ENCODE measurements at regions not wholly inside any gene's neighbourhood (a gene's known extent, or its start where the extent isn't known, plus 50 kb on each side); places are given as distances from the start of the nearest gene placed in this dataset.
"Not testable (repeated sequence)": the region's sequence is repeated elsewhere in the genome, so short reads cannot be mapped to it uniquely, and the experiment has no call there.

DNA sequence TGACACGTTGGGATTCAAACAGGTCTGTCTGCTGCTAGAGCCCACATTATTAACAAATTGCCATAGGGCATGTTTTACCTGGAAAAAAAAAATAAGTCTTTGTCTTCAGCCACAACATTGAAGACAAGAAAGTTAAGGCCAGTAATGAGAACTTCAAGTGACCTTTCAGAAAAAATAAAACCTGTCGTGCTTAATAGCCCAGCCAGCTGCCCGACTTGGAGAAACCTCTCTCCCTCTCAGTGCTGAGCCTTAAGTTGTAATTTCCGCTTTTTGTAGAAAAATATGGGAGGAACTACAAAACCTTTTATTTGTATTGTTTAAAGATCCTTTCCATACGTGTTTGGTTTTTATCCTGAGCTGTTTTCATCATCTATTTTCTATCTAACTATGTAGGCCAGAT lies 454.3 kb upstream of the SLITRK6 start:
- H3K9me3 ChIP-seq; H3K36me3 ChIP-seq (replicated peaks); H3K4me1 ChIP-seq; in situ Hi-C loops (cut with MboI; ENCODE audit: low sequenced_read_pairs); H3K27me3 ChIP-seq (ENCODE audit: low read depth); DNase-seq (ENCODE audit: low spot score in 2 of 2); H3K4me3 ChIP-seq: not testable (repeated sequence)

DNA sequence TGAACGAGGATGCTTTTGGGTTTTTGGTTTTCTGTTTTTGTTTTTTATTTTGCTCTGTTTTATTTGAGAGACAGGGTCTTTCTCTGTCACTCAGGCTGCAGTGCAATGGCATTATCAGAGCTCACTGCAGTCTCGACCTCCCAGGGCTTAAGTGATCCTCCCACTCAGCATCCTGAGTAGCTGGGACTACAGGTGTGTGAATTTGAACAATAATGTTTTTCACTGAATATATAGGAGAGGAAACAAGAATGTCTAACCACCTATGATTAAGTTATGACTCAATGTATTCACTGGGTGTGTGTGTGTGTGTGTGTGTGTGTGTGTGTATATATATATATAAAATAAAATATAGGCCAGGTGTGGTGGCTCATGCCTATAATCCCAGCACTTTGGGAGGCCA lies 456.6 kb upstream of the SLITRK6 start:
- H3K9me3 ChIP-seq; H3K4me1 ChIP-seq; H3K4me3 ChIP-seq; DNase-seq (ENCODE audit: low spot score in 2 of 2); H3K27me3 ChIP-seq (ENCODE audit: low read depth); in situ Hi-C loops (cut with MboI; ENCODE audit: low sequenced_read_pairs); H3K36me3 ChIP-seq (replicated peaks): not testable (repeated sequence)

DNA sequence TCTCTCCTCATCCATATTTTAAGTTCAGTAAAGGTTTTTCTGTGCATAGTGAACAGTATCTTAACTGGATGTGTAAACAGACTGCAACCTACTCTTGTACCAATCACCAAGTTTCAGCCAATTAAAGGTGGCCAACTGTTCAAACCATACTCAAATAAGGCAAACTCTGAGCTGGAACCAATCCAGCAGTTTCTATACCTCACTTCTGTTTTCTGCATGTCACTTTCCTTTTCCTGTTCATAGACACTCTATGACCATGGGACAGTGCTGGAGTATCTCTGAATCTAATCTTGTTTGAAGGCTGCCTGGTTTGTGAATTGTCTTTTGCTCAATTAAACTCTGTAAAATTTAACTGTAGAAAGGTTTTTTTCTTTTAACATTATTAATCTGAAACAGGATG lies 470.3 kb upstream of the SLITRK6 start:
- H3K27me3 ChIP-seq (ENCODE audit: low read depth), result no peaks in the 10 kb centered on the region
- H3K36me3 ChIP-seq (replicated peaks), result no peaks in the 10 kb centered on the region
- in situ Hi-C loops (cut with MboI; ENCODE audit: low sequenced_read_pairs), result no loop called here
- no peak overlapping the region for H3K4me3 ChIP-seq
- no peaks in the 10 kb centered on the region for H3K4me1 ChIP-seq
- no peaks in the 10 kb centered on the region for H3K9me3 ChIP-seq
- DNase-seq (ENCODE audit: low spot score in 2 of 2), result no peak

DNA sequence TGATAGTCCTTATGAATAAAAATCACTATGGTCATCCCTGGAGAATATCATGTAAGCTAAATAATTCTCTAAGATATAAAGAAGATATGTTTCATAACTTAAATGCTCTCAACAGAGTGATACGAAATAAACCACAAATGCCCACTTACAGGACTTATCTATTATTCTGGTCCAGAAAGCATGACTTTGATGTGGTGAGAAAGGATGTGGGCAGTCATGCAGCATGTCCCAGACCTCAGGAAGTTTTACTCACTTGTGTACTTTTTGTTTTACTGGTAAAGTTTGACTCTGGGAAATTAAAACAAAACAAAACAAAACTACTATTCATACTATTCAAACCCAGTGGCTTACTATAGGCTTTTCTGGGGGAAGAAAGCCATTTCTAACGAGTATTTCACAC lies 483.2 kb upstream of the SLITRK6 start:
- H3K27me3 ChIP-seq (ENCODE audit: low read depth), result no peaks in the 10 kb centered on the region
- no peak for DNase-seq (ENCODE audit: low spot score in 2 of 2)
- in situ Hi-C loops (cut with MboI; ENCODE audit: low sequenced_read_pairs), result no loop called here
- no peaks in the 10 kb centered on the region for H3K36me3 ChIP-seq (replicated peaks)
- H3K9me3 ChIP-seq, result no peaks in the 10 kb centered on the region
- H3K4me1 ChIP-seq, result no peaks in the 10 kb centered on the region
- no peak overlapping the region for H3K4me3 ChIP-seq

DNA sequence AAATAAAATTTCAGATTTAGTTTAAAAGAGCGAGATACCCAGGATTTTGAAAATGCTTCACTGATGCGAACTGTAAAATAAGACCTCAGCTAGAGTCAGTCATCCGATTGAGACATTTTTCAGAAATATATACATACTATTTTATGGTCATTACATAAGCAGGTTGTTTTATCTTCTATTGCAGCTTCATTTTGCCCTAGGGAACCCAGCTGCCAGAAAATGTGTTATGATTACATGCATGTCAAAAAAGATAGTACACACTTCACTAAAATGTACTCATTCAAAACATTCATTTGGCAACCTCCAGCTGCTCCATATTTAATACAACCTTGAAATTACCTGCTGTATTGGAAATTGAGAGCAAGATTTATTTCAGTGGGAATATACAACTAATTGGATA lies 483.8 kb upstream of the SLITRK6 start:
- in situ Hi-C loops (cut with MboI; ENCODE audit: low sequenced_read_pairs), result no loop called here

DNA sequence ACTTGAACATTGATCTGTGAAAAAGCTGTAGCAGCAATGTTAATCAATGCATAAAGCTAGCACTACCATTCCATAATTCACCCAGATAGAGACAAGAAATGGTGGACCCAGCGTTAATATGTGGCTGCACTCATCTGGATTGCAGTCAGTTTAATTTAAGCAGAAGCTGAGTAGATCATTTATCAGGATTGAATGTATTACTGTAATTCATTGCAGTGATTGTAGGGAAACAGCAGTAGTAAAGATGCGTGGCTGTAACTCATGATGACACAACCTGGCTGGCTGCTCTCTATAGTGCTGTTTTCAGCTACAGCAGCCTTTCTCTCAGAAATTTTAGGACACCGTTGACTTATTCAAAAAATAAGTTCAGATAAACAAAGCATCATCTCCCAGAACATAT lies 499.5 kb upstream of the SLITRK6 start:
- H3K9me3 ChIP-seq, result no peaks in the 10 kb centered on the region
- DNase-seq (ENCODE audit: low spot score in 2 of 2), result no peak
- H3K4me1 ChIP-seq, result no peaks in the 10 kb centered on the region
- no peaks in the 10 kb centered on the region for H3K27me3 ChIP-seq (ENCODE audit: low read depth)
- H3K36me3 ChIP-seq (replicated peaks), result no peaks in the 10 kb centered on the region
- H3K4me3 ChIP-seq, result no peak overlapping the region
- in situ Hi-C loops (cut with MboI; ENCODE audit: low sequenced_read_pairs), result no loop called here

More for the DNA sequence above, 483.8 kb upstream of the SLITRK6 start:
- Histone ChIP-seq H3K27me3 (ENCODE audit: low read depth) (no peaks in the 10 kb centered on the region), H3K36me3 (replicated peaks) (no peaks in the 10 kb centered on the region), H3K9me3 (no peaks in the 10 kb centered on the region), H3K4me3 (no peak overlapping the region), H3K4me1 (no peaks in the 10 kb centered on the region)
- DNase-seq (ENCODE audit: low spot score in 2 of 2), result no peak

DNA sequence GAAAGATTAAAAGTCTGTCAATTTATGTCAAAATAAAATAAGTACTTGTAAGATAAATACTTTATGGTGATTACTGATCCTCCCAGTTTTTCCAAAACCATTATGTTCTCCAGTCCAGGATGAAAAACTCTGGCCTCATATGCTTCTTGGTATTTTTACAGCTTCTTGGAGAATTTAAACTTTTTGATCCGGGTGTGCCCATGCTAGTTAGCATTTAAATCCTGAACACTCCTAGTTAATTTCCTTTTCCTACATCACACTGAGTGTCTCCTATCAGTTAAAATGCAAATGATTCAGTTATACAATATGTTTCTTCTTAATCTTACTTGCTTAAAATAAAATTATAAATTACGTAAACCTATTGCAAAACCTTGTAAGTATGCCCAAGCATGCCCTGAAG lies 499.9 kb upstream of the SLITRK6 start:
- no peak overlapping the region for H3K4me3 ChIP-seq
- DNase-seq (ENCODE audit: low spot score in 2 of 2), result no peak
- H3K27me3 ChIP-seq (ENCODE audit: low read depth), result no peaks in the 10 kb centered on the region
- H3K36me3 ChIP-seq (replicated peaks), result no peaks in the 10 kb centered on the region
- in situ Hi-C loops (cut with MboI; ENCODE audit: low sequenced_read_pairs), result no loop called here
- H3K9me3 ChIP-seq, result no peaks in the 10 kb centered on the region
- H3K4me1 ChIP-seq, result no peaks in the 10 kb centered on the region

DNA sequence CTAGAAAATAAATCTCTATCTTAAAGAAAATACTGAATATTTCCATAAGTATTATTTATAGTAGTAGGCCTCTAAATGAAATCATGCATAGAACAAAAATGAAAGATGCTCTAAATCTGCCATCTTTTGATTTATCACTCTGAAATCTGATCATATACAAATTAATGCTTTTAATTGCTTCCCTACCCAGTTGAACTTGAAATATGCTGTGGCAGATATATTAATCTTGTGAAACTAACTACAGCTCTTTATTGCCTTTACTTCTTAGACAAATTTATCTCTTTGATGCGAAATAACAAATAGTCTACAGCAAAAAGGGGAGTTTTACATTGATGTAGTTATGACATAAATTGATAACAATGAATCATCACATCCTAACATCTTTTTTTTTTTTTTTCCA lies 510.7 kb upstream of the SLITRK6 start:
- in situ Hi-C loops (cut with MboI; ENCODE audit: low sequenced_read_pairs), result no loop called here
- H3K4me1 ChIP-seq, result no peaks in the 10 kb centered on the region
- no peaks in the 10 kb centered on the region for H3K36me3 ChIP-seq (replicated peaks)
- H3K4me3 ChIP-seq, result no peak overlapping the region
- no peaks in the 10 kb centered on the region for H3K9me3 ChIP-seq
- DNase-seq (ENCODE audit: low spot score in 2 of 2), result no peak
- H3K27me3 ChIP-seq (ENCODE audit: low read depth), result no peaks in the 10 kb centered on the region

DNA sequence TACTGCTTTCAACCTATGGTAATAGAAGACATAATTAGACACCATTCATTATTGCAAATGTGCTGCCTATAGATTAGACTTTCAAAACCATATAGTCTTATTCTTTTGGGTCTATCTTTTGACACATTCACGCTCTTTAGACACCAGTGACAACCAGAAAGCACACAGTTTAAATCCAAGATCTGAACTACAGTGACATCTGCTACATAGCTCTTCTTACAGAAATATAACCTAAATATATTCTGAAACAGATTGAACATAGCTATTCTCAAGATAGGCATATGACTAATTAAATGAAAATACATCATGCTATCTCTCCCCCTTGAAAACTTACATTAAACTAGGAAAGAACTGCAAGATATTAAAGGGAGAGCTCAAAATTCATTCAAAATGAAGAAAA lies 514.2 kb upstream of the SLITRK6 start:
- Histone ChIP-seq H3K36me3 (replicated peaks) (no peaks in the 10 kb centered on the region), H3K27me3 (ENCODE audit: low read depth) (no peaks in the 10 kb centered on the region), H3K9me3 (no peaks in the 10 kb centered on the region), H3K4me1 (no peaks in the 10 kb centered on the region), H3K4me3 (no peak overlapping the region)
- DNase-seq (ENCODE audit: low spot score in 2 of 2), result no peak
- in situ Hi-C loops (cut with MboI; ENCODE audit: low sequenced_read_pairs), result no loop called here

DNA sequence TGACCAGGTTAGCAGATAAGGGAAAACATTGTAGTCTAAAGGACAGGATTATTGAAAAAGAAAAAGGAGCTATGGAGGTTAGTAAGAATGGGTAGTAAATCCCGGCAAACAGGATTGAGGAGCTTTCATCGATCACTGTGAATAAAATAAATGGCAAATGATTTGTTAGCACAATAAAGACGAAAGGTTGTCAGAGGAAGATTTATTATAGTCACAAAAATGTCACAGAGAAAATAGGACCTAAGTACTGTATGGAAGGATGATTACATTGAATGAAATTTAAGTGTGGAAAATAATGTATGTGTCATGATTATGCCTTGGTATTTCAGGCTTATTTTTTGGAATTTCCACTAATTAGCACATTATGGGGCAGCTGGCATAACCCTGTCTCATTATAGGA lies 519.2 kb upstream of the SLITRK6 start:
- DNase-seq (ENCODE audit: low spot score in 2 of 2), result no peak
- no peaks in the 10 kb centered on the region for H3K9me3 ChIP-seq
- no peaks in the 10 kb centered on the region for H3K4me1 ChIP-seq
- H3K36me3 ChIP-seq (replicated peaks), result no peaks in the 10 kb centered on the region
- no peak overlapping the region for H3K4me3 ChIP-seq
- in situ Hi-C loops (cut with MboI; ENCODE audit: low sequenced_read_pairs), result no loop called here
- no peaks in the 10 kb centered on the region for H3K27me3 ChIP-seq (ENCODE audit: low read depth)

DNA sequence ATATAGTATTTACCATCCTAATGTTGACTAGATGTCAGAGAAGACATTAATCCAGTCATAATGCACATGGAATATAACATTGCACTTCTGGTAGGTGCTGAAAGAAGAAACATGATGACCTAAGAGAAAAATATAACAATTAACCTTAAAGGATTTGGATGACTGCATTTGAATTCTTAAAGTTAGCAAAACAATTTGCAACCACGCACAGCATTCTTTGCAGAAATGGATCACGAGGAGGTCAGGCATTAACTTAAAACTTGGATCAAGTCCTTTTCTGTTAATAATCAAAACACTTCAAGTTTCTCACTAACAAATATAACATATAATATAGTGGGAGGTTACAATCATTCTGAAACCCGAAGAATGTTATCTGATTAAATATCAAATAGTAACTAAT lies 525.0 kb upstream of the SLITRK6 start:
- no peak overlapping the region for H3K4me3 ChIP-seq
- no peaks in the 10 kb centered on the region for H3K9me3 ChIP-seq
- in situ Hi-C loops (cut with MboI; ENCODE audit: low sequenced_read_pairs), result no loop called here
- no peaks in the 10 kb centered on the region for H3K27me3 ChIP-seq (ENCODE audit: low read depth)
- DNase-seq (ENCODE audit: low spot score in 2 of 2), result no peak
- no peaks in the 10 kb centered on the region for H3K36me3 ChIP-seq (replicated peaks)
- no peaks in the 10 kb centered on the region for H3K4me1 ChIP-seq

DNA sequence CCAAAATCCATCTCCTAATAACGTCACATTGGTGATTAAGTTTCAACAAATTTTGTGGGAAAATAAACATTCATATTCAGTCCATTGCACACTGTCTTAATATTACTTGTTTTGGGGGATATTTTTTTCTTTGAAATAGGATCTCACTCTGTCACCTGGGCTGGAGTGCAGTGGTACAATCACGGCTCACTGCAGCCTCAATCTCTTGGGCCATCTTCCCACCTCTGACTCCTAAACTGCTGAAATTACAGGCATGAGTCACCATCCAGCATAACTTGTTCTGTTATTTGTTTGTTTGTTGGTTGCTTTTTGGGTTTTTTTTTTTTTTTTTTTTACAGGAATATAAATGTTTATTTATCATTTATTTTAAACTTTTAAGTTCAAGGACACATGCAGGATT lies 556.1 kb upstream of the SLITRK6 start:
- in situ Hi-C loops (cut with MboI; ENCODE audit: low sequenced_read_pairs), result no loop called here
- Histone ChIP-seq H3K9me3 (no peaks in the 10 kb centered on the region), H3K36me3 (replicated peaks) (no peaks in the 10 kb centered on the region), H3K4me3 (no peak overlapping the region), H3K4me1 (no peaks in the 10 kb centered on the region), H3K27me3 (ENCODE audit: low read depth) (no peaks in the 10 kb centered on the region)
- no peak for DNase-seq (ENCODE audit: low spot score in 2 of 2)

DNA sequence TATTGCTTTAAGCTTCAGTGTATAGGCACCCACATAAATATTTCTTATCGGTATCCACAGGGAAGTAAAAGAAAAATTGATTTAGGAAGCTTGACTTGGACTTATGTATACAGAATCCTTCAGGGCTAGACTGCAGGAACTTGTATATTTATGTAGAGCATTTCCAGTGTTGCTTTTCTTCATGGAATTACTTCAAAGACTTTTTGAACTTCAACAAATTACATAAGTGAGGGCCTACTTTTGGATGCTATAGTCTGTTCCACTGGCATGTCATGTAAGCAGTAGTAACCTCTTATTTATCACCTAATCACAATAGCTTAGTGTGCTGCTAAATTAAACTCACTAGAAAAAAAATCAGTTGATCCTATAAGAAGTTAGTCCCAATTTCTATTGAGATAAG lies 557.9 kb upstream of the SLITRK6 start:
- Histone ChIP-seq H3K4me1 (no peaks in the 10 kb centered on the region), H3K27me3 (ENCODE audit: low read depth) (no peaks in the 10 kb centered on the region), H3K9me3 (no peaks in the 10 kb centered on the region), H3K36me3 (replicated peaks) (no peaks in the 10 kb centered on the region), H3K4me3 (no peak overlapping the region)
- in situ Hi-C loops (cut with MboI; ENCODE audit: low sequenced_read_pairs), result no loop called here
- no peak for DNase-seq (ENCODE audit: low spot score in 2 of 2)

DNA sequence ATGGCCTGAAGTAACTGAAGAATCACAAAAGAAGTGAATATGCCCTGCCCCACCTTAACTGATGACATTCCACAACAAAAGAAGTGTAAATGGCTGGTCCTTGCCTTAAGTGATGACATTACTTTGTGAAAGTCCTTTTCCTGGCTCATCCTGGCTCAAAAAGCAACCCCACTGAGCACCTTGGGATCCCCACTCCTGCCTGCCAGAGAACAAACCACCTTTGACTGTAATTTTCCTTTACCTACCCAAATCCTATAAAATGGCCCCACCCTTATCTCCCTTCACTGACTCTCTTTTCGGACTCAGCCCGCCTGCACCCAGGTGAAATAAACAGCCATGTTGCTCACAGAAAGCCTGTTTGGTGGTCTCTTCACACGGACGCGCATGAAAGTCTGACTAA lies 564.5 kb upstream of the SLITRK6 start:
- H3K4me3 ChIP-seq, H3K4me1 ChIP-seq: not testable (repeated sequence)

DNA sequence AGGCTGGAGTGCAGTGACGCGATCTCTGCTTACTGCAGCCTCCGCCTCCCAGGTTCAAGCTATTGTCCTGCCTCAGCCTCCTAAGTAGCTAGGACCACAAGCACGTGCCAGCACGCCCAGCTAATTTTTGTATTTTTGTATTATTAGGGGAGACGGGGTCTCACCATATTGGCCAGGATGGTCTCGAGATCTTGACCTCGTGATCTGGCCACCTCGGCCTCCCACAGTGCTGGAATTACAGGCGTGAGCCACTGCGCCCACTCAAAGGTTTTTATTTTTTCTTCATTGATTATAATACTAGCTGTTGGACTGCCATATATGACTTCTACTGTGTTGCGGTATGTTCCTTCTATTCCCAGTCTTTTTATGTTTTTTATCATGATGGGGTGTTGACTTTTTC lies 569.7 kb upstream of the SLITRK6 start:
- in situ Hi-C loops (cut with MboI; ENCODE audit: low sequenced_read_pairs), result no loop called here
- Histone ChIP-seq H3K9me3 (no peaks in the 10 kb centered on the region), H3K4me3 (no peak overlapping the region)

More for the DNA sequence above, 564.5 kb upstream of the SLITRK6 start:
- H3K36me3 ChIP-seq (replicated peaks); H3K27me3 ChIP-seq (ENCODE audit: low read depth); H3K9me3 ChIP-seq; in situ Hi-C loops (cut with MboI; ENCODE audit: low sequenced_read_pairs); DNase-seq (ENCODE audit: low spot score in 2 of 2): not testable (repeated sequence)

More for the DNA sequence above, 569.7 kb upstream of the SLITRK6 start:
- H3K4me1 ChIP-seq, result no peaks in the 10 kb centered on the region
- H3K27me3 ChIP-seq (ENCODE audit: low read depth), result no peaks in the 10 kb centered on the region
- no peak for DNase-seq (ENCODE audit: low spot score in 2 of 2)
- H3K36me3 ChIP-seq (replicated peaks), result no peaks in the 10 kb centered on the region

All from HAP-1 (cell line).